Sigmoid colon (tissue), 4 donors: ENCODE measurements at regions not wholly inside any gene's neighbourhood (a gene's known extent, or its start where the extent isn't known, plus 50 kb on each side); places are given as distances from the start of the nearest gene placed in this dataset.

Experiments
- CTCF ChIP-seq, 4 experiments: fragments of 450-650 bp in 3 of 4; fragments of 200-600 bp in 1 of 4; IDR thresholded peaks; one replicate each; pipeline ENCODE4 v1.5.1; 2016 to 2019; ENCODE audit warnings: antibody characterized with exemption in 4 of 4, mild to moderate bottlenecking in 3 of 4, moderate library complexity in 2 of 4
- EP300 ChIP-seq, 4 donors: sonication (generic); formaldehyde crosslinking; IDR thresholded peaks; one replicate each; pipeline ENCODE4 v1.6.1; 2017; ENCODE audit warnings: antibody characterized with exemption in 4 of 4

- TF ChIP-seq EP300 (IDR thresholded peaks at IDR 0.05) (no peak), CTCF (IDR thresholded peaks at IDR 0.05) (no peak)
Measured at GRCh38 chr6:139871803-139872510, 497.5 kb upstream of the CITED2 start.
